Activated CD4-positive, alpha-beta T cell treated with anti-CD3 and anti-CD28 coated beads, Interleukin-2, amount 50 U/mL, for 48 hours (primary cell): ENCODE measurements at regions not wholly inside any gene's neighbourhood (a gene's known extent, or its start where the extent isn't known, plus 50 kb on each side); places are given as distances from the start of the nearest gene placed in this dataset.

Experiments
- DNase-seq, 2 experiments: peaks; one replicate each; pipeline ENCODE4 v3.0.0-alpha.2; 2020

GRCh38 chr6:44533421-44533820 is 145.9 kb downstream of the CDC5L start:
- no peak for DNase-seq

GRCh38 chr6:44534291-44534690 is 146.8 kb downstream of the CDC5L start:
- DNase-seq, result no peak

- no peak for DNase-seq
Measured at GRCh38 chr6:44535446-44535845, 147.9 kb downstream of the CDC5L start.

DNA sequence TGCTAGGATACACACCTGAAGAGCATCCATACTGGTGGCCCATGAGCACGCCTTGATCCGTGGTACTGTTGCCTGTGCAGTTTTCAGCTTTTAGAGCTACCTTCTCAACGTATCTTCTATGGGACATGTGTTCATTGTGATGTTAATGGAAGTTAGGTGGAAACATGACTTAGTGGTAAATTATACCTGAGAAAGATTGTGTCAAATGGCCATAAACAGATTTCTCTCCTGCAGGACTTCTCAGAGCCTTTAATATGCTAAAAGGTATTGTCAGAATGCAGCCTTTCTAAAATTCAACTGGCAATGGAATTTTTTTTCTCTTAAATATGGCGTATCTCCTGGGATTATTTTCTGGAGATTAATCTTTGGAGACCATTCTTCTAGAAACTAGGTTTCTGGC is 148.5 kb downstream of the CDC5L start:
- DNase-seq, result no peak

GRCh38 chr6:44537306-44538049 is 150.0 kb downstream of the CDC5L start:
- no peak for DNase-seq

- DNase-seq, result no peak
Measured at GRCh38 chr6:44538131-44538806, 150.8 kb downstream of the CDC5L start.

- DNase-seq, result no peak
Measured at GRCh38 chr6:44538807-44539201, 151.3 kb downstream of the CDC5L start.

DNA sequence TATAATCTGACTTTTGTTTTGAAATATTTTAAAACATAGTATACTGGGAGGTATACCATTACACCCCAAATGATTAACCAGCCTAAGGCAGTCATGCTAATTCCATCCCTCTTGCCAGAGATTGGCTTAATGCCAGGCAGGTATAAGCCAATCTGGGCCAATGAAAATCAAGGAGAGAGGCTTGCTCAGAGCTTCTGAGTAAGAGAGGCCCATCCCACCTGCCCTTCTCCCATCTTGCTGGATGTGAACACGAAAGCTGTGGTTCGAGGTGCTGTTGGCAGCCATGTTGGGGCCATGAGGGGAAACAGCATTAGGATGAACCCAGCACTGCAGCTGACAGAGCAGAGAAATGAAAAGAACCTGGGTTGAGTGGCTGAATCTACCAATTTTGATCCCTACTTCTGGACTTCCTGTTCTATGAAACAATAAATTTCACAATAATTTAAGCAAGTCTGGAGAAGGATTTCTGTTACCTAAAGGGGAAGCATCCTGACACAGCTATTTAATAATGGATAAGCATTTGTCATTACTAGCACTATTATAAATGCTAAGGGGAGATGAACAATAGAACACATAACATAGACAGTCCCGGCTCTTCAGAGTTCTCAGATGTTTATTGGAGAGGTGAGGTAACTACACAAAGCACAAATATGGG is 152.3 kb downstream of the CDC5L start:
- no peak for DNase-seq

DNA sequence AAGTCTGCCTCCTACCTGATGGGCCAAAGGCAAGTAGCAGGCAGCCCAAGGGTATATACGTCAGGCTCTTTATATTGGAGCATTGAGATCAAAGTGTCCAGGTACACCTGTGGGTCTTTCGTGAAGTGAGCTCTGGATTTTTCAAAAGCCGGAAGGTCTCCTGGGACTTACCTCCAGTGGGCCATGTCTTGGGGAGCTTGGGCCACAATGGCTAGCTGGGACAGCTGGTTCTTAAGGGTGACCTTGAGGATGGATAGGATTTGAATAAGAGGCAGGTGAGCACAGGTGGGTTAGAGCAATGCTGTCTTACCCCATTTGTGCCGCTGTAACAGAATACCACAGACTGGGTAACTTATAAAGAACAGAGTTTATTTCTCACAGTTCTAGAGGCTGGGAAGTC is 153.4 kb downstream of the CDC5L start:
- no peak for DNase-seq

GRCh38 chr6:44542401-44543116 is 155.1 kb downstream of the CDC5L start:
- no peak for DNase-seq

GRCh38 chr6:44543664-44544063 is 156.2 kb downstream of the CDC5L start:
- no peak for DNase-seq

- DNase-seq, result no peak
Measured at GRCh38 chr6:44545224-44545623, 157.7 kb downstream of the CDC5L start.

GRCh38 chr6:44548319-44548718 is 160.8 kb downstream of the CDC5L start:
- DNase-seq, result no peak

DNA sequence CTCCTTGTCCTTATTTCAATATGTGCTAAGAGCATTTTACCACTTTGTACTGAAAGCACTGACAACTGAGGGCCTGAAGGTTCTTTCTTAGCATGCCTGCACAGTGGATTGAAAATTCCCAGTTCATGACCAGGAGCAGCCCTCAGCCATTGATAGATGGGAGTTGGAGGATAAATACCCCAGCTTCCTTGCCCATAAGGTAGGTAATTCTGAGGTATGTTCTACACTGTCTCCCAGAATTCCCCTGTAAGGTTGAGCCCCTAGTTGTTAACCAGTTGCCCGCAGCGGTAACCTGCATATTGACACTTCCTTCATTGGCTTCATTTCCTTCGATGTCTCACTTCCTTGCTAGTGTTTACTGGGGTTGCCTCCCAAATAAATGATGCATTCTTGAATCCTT is 162.0 kb downstream of the CDC5L start:
- DNase-seq, result no peak

GRCh38 chr6:44554194-44554593 is 166.7 kb downstream of the CDC5L start:
- no peak for DNase-seq

DNA sequence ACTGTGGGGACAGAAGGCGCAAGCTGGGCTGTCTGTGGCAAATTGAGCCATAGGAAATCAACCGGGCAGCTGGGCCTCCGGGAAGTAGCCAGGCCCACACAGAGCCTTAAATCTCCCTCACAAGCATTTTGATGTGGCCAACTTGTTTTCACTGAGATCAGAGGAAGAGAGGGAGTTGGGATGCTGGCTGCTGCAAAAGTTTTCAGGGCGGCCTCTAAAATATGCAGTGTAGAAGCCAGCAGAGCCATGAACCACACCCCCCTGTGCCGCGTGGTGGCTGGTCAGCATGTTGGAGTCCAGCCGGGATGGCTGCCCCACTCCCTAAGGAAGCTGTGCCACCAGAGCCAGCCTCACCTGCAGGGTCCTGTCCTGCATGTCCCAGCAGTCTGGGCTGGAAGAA is 167.4 kb downstream of the CDC5L start:
- DNase-seq, result no peak

- DNase-seq, result no peak
Measured at GRCh38 chr6:44556046-44556445, 168.5 kb downstream of the CDC5L start.

GRCh38 chr6:44558024-44558831 is 170.7 kb downstream of the CDC5L start:
- no peak for DNase-seq

GRCh38 chr6:44558832-44559251 is 171.3 kb downstream of the CDC5L start:
- no peak for DNase-seq

DNA sequence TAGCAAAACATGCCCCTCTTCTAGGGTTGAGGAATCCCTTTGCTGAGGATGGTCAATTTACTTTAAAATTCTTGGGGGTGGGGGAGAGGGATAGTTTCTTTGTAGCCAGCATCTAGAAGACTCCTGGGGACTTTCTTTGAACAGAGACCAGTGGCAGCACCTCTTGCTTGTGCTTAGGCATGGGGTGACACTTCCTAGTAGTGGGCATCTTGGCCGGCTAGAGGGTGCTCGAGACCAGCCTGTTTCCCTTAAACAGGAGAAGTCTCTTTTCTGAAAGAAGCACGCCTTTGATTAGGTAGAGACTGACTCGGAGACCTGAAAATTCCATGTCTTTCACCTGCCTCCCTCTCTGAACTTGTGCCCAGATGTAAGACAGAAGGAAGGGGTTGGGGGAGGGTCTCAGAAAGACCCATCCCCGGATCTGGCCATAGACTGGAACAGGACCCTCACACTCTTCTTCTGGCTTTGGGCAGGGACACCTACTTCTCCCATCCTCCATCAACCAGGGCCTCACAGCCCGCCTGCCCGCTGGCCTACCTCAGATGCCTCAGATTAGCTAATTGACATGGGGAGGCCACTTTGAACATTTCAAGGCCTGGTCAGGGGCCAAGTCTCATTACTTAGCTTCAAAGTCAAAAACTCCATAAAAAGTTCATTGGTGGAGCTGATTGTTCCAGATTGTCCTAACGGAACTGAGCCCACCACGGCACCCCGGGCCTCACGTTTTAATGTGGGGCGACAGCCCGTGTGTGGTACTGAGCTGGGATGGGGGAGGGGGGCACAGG is 172.2 kb downstream of the CDC5L start:
- no peak for DNase-seq

DNA sequence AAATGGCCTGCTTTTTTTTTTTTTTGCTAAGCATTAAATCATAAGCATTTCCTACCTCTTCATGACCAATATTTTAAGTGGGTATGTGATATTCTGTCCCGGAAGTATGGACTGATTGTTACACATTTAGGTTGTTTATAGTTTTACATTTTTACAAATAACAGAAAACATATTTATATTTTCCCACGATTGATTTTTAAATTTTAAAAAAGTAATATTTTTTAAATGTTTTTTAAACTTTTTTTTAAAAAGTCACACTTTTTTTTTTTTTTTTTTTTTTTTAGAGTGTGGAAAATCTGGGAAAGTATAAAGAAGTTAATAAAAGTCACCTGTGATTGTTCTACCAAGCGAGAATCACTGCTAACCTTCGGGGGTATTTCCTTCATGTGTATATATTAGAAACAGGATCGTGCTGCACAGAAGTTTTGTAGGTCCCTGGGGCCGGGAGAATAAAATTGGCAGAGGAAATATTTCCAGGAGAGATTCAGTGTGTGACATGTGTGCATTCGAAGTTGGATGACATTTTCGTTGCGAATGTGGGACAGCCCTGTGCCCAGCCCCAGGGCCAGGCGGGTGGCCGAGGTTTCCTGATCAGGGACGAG is 173.1 kb downstream of the CDC5L start:
- no peak for DNase-seq
